GM12878 (cell line): ENCODE measurements at regions not wholly inside any gene's neighbourhood (a gene's known extent, or its start where the extent isn't known, plus 50 kb on each side); places are given as distances from the start of the nearest gene placed in this dataset.

Experiments used
- CHD4 ChIP-seq: fragments of 200-600 bp; sonication (generic); IDR thresholded peaks from 2 replicates; pipeline ENCODE4 v1.6.1; 2016; ENCODE audit warnings: mild to moderate bottlenecking
- POLR2A ChIP-seq: IDR thresholded peaks from 2 replicates; pipeline ENCODE4 v1.6.1; 2011; ENCODE audit warnings: low read depth, mild to moderate bottlenecking, low read length
- SRF ChIP-seq, 2 experiments: IDR thresholded peaks; 2 replicates each; pipeline ENCODE4 v1.6.1; 2011; ENCODE audit warnings: low read depth in 2 of 2, low read length in 2 of 2, mild to moderate bottlenecking in 1 of 2, moderate library complexity in 1 of 2

- TF ChIP-seq POLR2A (no peak), CHD4 (no peak), SRF (IDR thresholded peaks at IDR 0.05; ENCODE audit: low read depth in 2 of 2, low read length in 2 of 2) (no peak)
These were observed 81.1 kb upstream of the MBL2 start for GRCh38 chr10:52853704-52854103.
